Right atrium auricular region (tissue), 2 donors: ENCODE measurements at regions not wholly inside any gene's neighbourhood (a gene's known extent, or its start where the extent isn't known, plus 50 kb on each side); places are given as distances from the start of the nearest gene placed in this dataset.

Experiments used
- DNase-seq: peaks from one replicate; pipeline ENCODE4 v3.0.0-alpha.2; 2019; ENCODE audit warnings: low spot score
- H3K27ac ChIP-seq, 2 donors: fragments of 200-600 bp; sonication (generic); 1 replicate in 1 of 2; 2 replicates in 1 of 2; pipeline ENCODE4 v1.5.1; 2016 to 2019
- H3K27me3 ChIP-seq, 2 donors: fragments of 200-600 bp; sonication (generic); one replicate each; pipeline versions ENCODE4 v1.5.1 to v1.6.0; 2017 to 2019
- H3K36me3 ChIP-seq: fragments of 200-600 bp; sonication (generic); one replicate; pipeline ENCODE4 v1.5.1; 2016
- H3K4me1 ChIP-seq, 2 donors: fragments of 200-600 bp; sonication (generic); one replicate each; pipeline versions ENCODE4 v1.5.1 to v1.6.0; 2017 to 2019
- H3K4me3 ChIP-seq, 2 donors: fragments of 200-600 bp; sonication (generic); 1 replicate in 1 of 2; 2 replicates in 1 of 2; pipeline ENCODE4 v1.5.1; 2017 to 2019; ENCODE audit warnings: mild to moderate bottlenecking in 1 of 2, moderate library complexity in 1 of 2
- H3K9me3 ChIP-seq, 2 donors: fragments of 200-600 bp; sonication (generic); one replicate each; pipeline ENCODE4 v1.5.1; 2019
- TF ChIP-seq, protein P1 (sequence below), 2 donors: fragments of 200-600 bp; sonication (generic); IDR thresholded peaks; one replicate each; pipeline ENCODE4 v1.5.1; 2019; ENCODE audit warnings: antibody characterized with exemption in 2 of 2

DNA sequence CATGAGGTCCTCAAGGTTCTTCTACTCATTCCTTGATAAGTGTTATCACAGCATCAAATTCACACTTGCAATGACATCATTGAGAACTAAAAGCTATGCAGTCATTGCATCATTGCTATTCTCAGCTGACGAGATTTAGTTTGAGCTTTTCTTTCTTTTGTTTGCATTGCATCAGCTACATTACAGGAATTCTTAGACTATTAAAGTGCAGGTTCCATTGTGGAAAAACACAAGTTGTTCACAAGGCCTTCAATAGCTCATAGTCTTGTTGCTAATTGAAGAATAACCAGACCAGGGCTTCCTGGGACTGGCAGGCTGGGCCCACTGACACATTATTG is 139.3 kb downstream of the CXCL12 start:
- H3K27me3 ChIP-seq, result no peaks in the 10 kb centered on the region
- DNase-seq, result no peak
- no peaks in the 10 kb centered on the region for H3K4me1 ChIP-seq
- no peak overlapping the region for H3K27ac ChIP-seq
- H3K4me3 ChIP-seq, result no peak overlapping the region
- no peaks in the 10 kb centered on the region for H3K36me3 ChIP-seq
- TF ChIP-seq, protein P1, sequence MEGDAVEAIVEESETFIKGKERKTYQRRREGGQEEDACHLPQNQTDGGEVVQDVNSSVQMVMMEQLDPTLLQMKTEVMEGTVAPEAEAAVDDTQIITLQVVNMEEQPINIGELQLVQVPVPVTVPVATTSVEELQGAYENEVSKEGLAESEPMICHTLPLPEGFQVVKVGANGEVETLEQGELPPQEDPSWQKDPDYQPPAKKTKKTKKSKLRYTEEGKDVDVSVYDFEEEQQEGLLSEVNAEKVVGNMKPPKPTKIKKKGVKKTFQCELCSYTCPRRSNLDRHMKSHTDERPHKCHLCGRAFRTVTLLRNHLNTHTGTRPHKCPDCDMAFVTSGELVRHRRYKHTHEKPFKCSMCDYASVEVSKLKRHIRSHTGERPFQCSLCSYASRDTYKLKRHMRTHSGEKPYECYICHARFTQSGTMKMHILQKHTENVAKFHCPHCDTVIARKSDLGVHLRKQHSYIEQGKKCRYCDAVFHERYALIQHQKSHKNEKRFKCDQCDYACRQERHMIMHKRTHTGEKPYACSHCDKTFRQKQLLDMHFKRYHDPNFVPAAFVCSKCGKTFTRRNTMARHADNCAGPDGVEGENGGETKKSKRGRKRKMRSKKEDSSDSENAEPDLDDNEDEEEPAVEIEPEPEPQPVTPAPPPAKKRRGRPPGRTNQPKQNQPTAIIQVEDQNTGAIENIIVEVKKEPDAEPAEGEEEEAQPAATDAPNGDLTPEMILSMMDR (IDR thresholded peaks at IDR 0.05), result no peak
- H3K9me3 ChIP-seq, result no peaks in the 10 kb centered on the region

DNA sequence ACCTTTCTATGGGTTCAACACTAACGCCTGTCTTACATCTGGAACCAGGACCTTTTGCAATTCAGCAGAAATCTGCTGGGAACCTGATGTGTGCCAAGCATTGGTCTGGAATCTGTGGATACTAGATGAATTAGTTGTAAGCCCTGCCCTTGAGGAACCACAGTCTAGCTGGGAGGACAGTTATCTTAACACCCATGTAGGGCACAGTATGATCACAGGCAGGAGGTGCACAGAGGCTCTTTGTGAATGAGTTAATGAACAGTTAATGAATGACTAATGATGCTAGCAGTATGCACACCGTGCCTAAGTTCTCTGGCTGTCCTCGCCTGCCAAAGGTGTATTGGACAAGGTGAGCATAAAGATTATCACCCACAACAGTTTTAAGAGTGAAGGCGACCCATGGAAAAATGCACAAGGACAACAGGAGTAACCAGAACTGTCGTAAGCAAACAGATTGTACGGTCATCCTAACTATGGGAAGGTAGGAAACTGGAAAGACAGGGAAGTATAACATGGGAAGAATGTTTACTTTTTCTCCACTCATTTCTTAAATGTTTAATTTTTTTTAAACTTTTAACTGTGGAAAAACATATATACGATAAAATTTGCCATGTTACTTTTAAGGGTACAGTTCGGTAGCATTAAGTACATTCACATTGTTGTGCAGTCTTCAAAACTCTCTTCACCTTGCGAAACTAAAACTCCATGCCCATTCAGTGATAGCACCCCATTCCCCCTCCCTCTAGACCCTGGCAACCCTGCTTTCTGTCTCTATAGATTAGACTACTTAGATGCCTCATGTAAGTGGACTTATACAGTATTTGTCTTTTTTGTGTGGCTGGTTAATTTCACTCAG is 139.9 kb downstream of the CXCL12 start:
- no peak for DNase-seq
- TF ChIP-seq, protein P1 (IDR thresholded peaks at IDR 0.05), result no peak
- no peak overlapping the region for H3K4me3 ChIP-seq
- no peak overlapping the region for H3K27ac ChIP-seq
- no peaks in the 10 kb centered on the region for H3K36me3 ChIP-seq
- no peaks in the 10 kb centered on the region for H3K27me3 ChIP-seq
- H3K4me1 ChIP-seq, result no peaks in the 10 kb centered on the region
- no peaks in the 10 kb centered on the region for H3K9me3 ChIP-seq

DNA sequence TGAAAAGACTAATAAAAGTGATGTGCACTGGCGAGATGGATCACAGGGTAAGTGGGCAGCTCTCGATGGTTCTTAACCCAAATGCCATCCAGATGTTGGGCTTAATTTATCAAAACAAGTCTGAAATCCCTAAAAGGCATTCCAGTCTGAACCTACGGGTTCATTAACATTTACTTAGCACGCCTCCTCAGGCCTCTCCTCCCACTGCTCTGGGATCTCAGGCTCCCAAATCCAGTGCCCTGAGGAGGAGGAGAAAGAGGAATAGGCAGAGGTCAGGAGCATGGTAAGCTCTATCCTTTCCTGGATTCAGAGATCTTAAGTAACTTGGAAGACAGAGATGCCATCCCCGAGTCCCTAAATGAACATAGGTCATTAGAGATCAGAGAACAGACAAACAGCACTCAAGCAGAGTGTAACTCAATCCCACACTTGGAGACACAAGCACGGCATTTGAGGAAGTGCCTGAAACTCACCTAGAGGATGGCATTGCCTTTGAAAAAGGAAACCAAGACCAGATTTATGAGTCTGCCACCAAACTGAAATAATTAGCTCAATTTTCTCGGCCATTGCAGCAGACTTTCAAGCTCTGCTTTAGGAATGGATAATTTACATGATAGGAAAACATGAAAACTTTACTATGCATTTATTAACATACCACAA is 140.9 kb downstream of the CXCL12 start:
- TF ChIP-seq, protein P1 (IDR thresholded peaks at IDR 0.05), result no peak

DNA sequence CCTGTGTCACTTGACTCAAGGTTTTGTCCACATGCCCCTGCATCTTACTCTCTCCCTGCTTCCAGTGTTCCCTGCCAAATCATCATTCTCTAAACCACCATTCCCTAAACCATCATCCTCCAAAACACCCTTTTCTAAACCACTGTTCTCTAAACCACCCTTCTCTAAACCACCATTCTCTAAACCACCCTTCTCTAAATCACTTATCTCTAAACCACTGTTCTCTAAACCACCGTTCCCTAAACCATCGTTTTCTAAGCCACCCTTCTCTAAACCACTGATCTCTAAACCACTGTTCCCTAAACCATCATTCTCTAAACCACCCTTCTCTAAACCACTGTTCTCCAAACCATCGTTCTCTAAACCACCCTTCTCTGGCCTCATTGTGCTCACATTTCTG is 142.1 kb downstream of the CXCL12 start:
- no peak overlapping the region for H3K27ac ChIP-seq
- H3K4me1 ChIP-seq, result no peaks in the 10 kb centered on the region
- H3K36me3 ChIP-seq, result no peaks in the 10 kb centered on the region
- H3K27me3 ChIP-seq, result no peaks in the 10 kb centered on the region
- H3K9me3 ChIP-seq, result no peaks in the 10 kb centered on the region
- TF ChIP-seq, protein P1 (IDR thresholded peaks at IDR 0.05), result no peak
- no peak for DNase-seq
- H3K4me3 ChIP-seq, result no peak overlapping the region

More for the DNA sequence above, 140.9 kb downstream of the CXCL12 start:
- no peaks in the 10 kb centered on the region for H3K36me3 ChIP-seq
- H3K27ac ChIP-seq, result no peak overlapping the region
- no peak overlapping the region for H3K4me3 ChIP-seq
- H3K27me3 ChIP-seq, result no peaks in the 10 kb centered on the region
- H3K4me1 ChIP-seq, result no peaks in the 10 kb centered on the region
- DNase-seq, result no peak
- no peaks in the 10 kb centered on the region for H3K9me3 ChIP-seq

DNA sequence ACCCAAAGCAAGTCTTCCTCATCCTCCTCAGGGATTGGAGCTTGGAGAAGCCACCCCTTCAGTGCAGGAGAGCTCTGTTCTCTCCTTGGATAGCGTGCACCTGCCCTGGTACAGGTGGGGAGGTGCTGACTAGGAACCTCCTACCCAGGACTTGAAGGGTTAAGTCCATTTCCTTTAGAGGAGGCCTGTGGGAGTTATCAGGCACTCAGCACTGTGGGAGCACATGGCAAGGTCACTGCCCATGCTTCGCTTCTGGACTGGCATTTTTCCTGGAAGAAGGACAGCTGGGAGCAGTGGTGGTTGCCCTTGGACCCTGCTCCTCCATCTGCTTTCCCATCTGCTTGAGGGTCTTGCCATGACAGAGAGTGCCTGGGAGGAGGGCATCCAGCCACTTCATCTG is 142.8 kb downstream of the CXCL12 start:
- DNase-seq, result no peak
- Histone ChIP-seq H3K36me3 (no peaks in the 10 kb centered on the region), H3K4me3 (no peak overlapping the region), H3K9me3 (no peaks in the 10 kb centered on the region), H3K27ac (no peak overlapping the region), H3K4me1 (no peaks in the 10 kb centered on the region), H3K27me3 (no peaks in the 10 kb centered on the region)
- TF ChIP-seq, protein P1 (IDR thresholded peaks at IDR 0.05), result no peak
